CD4-positive, alpha-beta T cell treated with Interleukin-4 for 1 hour (primary cell): ENCODE measurements at regions not wholly inside any gene's neighbourhood (a gene's known extent, or its start where the extent isn't known, plus 50 kb on each side); places are given as distances from the start of the nearest gene placed in this dataset.

Source experiments
- DNase-seq, 2 donors: peaks; one replicate each; pipeline ENCODE4 v3.0.0-alpha.2; 2020 to 2022

- no peak for DNase-seq
Observed at GRCh38 chr22:23522623-23523251, 57.4 kb downstream of the IGLL1 start.

- DNase-seq, result peak; percentile 72 to 86
Observed at GRCh38 chr22:23521441-23522113, 58.5 kb downstream of the IGLL1 start.

- no peak for DNase-seq
Observed at GRCh38 chr22:23520863-23521440, 59.1 kb downstream of the IGLL1 start.

- DNase-seq, result no peak
Observed at GRCh38 chr22:23519442-23520157, 60.5 kb downstream of the IGLL1 start.

GRCh38 chr22:23518376-23519187 lies 61.5 kb downstream of the IGLL1 start:
- DNase-seq, result no peak

- DNase-seq, result no peak
Observed at GRCh38 chr22:23517804-23518375, 62.2 kb downstream of the IGLL1 start.

GRCh38 chr22:23516304-23516703 lies 63.8 kb downstream of the IGLL1 start:
- DNase-seq, result no peak

GRCh38 chr22:23514322-23515038 lies 65.6 kb downstream of the IGLL1 start:
- no peak for DNase-seq

GRCh38 chr22:23513705-23514104 lies 66.4 kb downstream of the IGLL1 start:
- DNase-seq, result no peak

- no peak for DNase-seq
Observed at GRCh38 chr22:23513133-23513532, 67.0 kb downstream of the IGLL1 start.

GRCh38 chr22:23512721-23513120 lies 67.4 kb downstream of the IGLL1 start:
- no peak for DNase-seq

GRCh38 chr22:23512348-23512705 lies 67.8 kb downstream of the IGLL1 start:
- DNase-seq, result no peak

GRCh38 chr22:23511627-23512347 lies 68.3 kb downstream of the IGLL1 start:
- DNase-seq, result no peak

- DNase-seq, result no peak
Observed at GRCh38 chr22:23509571-23510302, 70.4 kb downstream of the IGLL1 start.

GRCh38 chr22:23504516-23504915 lies 75.6 kb downstream of the IGLL1 start:
- DNase-seq, result peak in 1 of 2 donors; percentile 16

- no peak for DNase-seq
Observed at GRCh38 chr22:23503736-23504440, 76.2 kb downstream of the IGLL1 start.

GRCh38 chr22:23503142-23503541 lies 76.9 kb downstream of the IGLL1 start:
- no peak for DNase-seq

GRCh38 chr22:23501708-23502107 lies 78.4 kb downstream of the IGLL1 start:
- no peak for DNase-seq

GRCh38 chr22:23501261-23501619 lies 78.8 kb downstream of the IGLL1 start:
- DNase-seq, result no peak
